ENCODE measurements at regions not wholly inside any gene's neighbourhood (a gene's known extent, or its start where the extent isn't known, plus 50 kb on each side); places are given as distances from the start of the nearest gene placed in this dataset.

GRCh38 chr13:112153364-112153763 lies 86.4 kb downstream of the SOX1 start:
- Histone ChIP-seq H4K91ac (replicated peaks; ENCODE audit: insufficient read length, low read length) (no peak overlapping the region), H3K18ac (ENCODE audit: extremely low read depth, low read length) (no peak overlapping the region; the same call in none of the 2 replicates), H4K8ac (ENCODE audit: extremely low read depth, insufficient read depth, low read length) (no peak overlapping the region), H3K4me2 (ENCODE audit: insufficient read depth in 1 of 2, low read depth in 2 of 2, low read length in 2 of 2) (no peak overlapping the region), H3K27ac (ENCODE audit: low read depth, low read length) (no peak overlapping the region), H2BK20ac (ENCODE audit: low read length) (no peak overlapping the region), H4K5ac (ENCODE audit: insufficient read length, low read depth, low read length) (no peak overlapping the region), H2BK120ac (replicated peaks; ENCODE audit: low read depth, low read length) (no peak overlapping the region), H3K23ac (ENCODE audit: insufficient read length) (no peak overlapping the region), H3K9me3 (ENCODE audit: insufficient read depth in 2 of 2, low read depth in 1 of 2, low read length in 1 of 2) (no peaks in the 10 kb centered on the region; a peak in 1 of 4 replicates), H3K9ac (replicated peaks in 1 of 4; ENCODE audit: extremely low read depth in 1 of 4, low read depth in 3 of 4, low read length in 3 of 4) (no peak overlapping the region), H3K4ac (replicated peaks; ENCODE audit: insufficient read length, low read depth, low read length) (no peak overlapping the region), H3K4me1 (replicated peaks in 1 of 4; ENCODE audit: control insufficient read depth in 3 of 4, insufficient read depth in 4 of 4, low read length in 3 of 4) (peaks cover 0 to 2% (median 0%) of the 10 kb centered on the region in 4 experiments; a peak in 1 of 7 replicates), H3K79me2 (ENCODE audit: control insufficient read depth in 1 of 2, insufficient read depth in 2 of 2, low read length in 2 of 2) (no peaks in the 10 kb centered on the region), H3K14ac (ENCODE audit: insufficient read length) (no peak overlapping the region), H3K4me3 (ENCODE audit: extremely low read depth in 1 of 4, insufficient read depth in 2 of 4, low read depth in 3 of 4, low read length in 4 of 4) (no peak overlapping the region), H3K23me2 (ENCODE audit: low read depth, low read length) (no peaks in the 10 kb centered on the region; the same call in 1 of the 2 replicates), H2BK5ac (ENCODE audit: low read depth, low read length) (no peak overlapping the region; the same call in 1 of the 2 replicates), H4K20me1 (replicated peaks in 1 of 2; ENCODE audit: control insufficient read depth in 1 of 2, insufficient read depth in 2 of 2, low read length in 2 of 2) (no peaks in the 10 kb centered on the region), H3K27me3 (replicated peaks in 1 of 4; ENCODE audit: control insufficient read depth in 3 of 4, extremely low read depth in 1 of 4, insufficient read depth in 3 of 4, low read length in 3 of 4) (no peaks in the 10 kb centered on the region; a peak in 1 of 7 replicates), H3K79me1 (ENCODE audit: low read depth, low read length) (no peaks in the 10 kb centered on the region), H2AK5ac (ENCODE audit: low read depth, low read length) (no peak overlapping the region), H3K36me3 (ENCODE audit: control insufficient read depth in 2 of 4, insufficient read depth in 4 of 4, low read length in 3 of 4) (no peaks in the 10 kb centered on the region), H2BK15ac (ENCODE audit: low read length) (no peak overlapping the region), H2BK12ac (ENCODE audit: low read depth, low read length) (no peak overlapping the region), H2AFZ (ENCODE audit: low read length) (no peak overlapping the region), H3K56ac (replicated peaks; ENCODE audit: insufficient read length, low read depth, low read length) (no peak overlapping the region)
- ChIA-PET POLR2A (ENCODE audit: partially characterized antibody) (no interaction called here), CTCF (ENCODE audit: partially characterized antibody) (interaction anchor here (1.5 kb wide), 1 partner anchor 49 kb away, joined by 3 read pairs; no protein-coding TSS in a partner anchor)
- no peak for DNase-seq (ENCODE audit: low read depth in 1 of 2, low spot score in 2 of 2)
- TF ChIP-seq CBX5 (IDR thresholded peaks at IDR 0.05; ENCODE audit: low read depth, low read length) (no peak), TBP (IDR thresholded peaks at IDR 0.05; ENCODE audit: low read depth, low read length) (no peak), EGR1 (IDR thresholded peaks at IDR 0.05; ENCODE audit: borderline replicate concordance, low read depth, low read length) (no peak), ATF2 (IDR thresholded peaks at IDR 0.05; ENCODE audit: low read length) (no peak)
- WGBS, 2 experiments (ENCODE audit: extremely low coverage in 1 of 2, insufficient coverage in 1 of 2, insufficient read length in 1 of 2, insufficient replicate concordance in 2 of 2, low coverage in 1 of 2, low lambda C conversion rate in 2 of 2, missing lambda C conversion rate in 1 of 2) = 86% methylated on average over 9 of the region's 9 CpGs; no CpG with 5 or more reads in 1 of the 2 experiments
- FAIRE-seq = no peak
